Keratinocyte (primary cell): ENCODE measurements at regions not wholly inside any gene's neighbourhood (a gene's known extent, or its start where the extent isn't known, plus 50 kb on each side); places are given as distances from the start of the nearest gene placed in this dataset.

Source experiments
- EZH2 ChIP-seq: IDR thresholded peaks from one replicate; pipeline ENCODE4 v1.6.1; 2012; ENCODE audit warnings: inconsistent platforms, mild to moderate bottlenecking, low read length, moderate library complexity
- TF ChIP-seq, protein P1 (sequence below), 3 experiments: IDR thresholded peaks in 1 of 3; conservative IDR thresholded peaks in 1 of 3; optimal IDR thresholded peaks in 1 of 3; 2 replicates in 2 of 3; 3 replicates in 1 of 3; pipeline versions ENCODE3 to v1.5.1; 2011; ENCODE audit warnings: low read length in 3 of 3, mild to moderate bottlenecking in 3 of 3, moderate library complexity in 2 of 3, control low read depth in 1 of 3, inconsistent platforms in 1 of 3; ENCODE audit not compliant: insufficient read depth in 2 of 3; ENCODE audit errors: extremely low read depth in 1 of 3

DNA sequence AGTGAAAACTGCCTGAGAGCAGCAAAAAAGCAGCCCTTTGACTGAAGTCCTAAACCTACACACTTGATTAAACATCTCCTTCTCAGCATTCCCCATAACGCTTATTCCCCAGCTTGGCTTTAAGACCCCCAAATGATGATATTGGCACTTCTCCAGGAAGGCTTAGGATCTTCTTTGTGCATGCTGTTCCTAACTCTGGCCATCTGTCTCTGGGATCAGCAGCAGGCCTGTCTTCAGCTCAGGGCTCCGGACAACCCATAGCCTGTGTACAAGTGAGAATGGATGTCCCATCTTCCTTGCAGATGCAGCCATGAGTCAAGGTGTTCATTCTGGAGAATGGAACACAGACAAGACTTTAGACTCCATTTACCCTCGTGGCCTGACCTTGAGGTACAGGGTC, 81.6 kb upstream of the TMEM17 start:
- TF ChIP-seq, protein P1, sequence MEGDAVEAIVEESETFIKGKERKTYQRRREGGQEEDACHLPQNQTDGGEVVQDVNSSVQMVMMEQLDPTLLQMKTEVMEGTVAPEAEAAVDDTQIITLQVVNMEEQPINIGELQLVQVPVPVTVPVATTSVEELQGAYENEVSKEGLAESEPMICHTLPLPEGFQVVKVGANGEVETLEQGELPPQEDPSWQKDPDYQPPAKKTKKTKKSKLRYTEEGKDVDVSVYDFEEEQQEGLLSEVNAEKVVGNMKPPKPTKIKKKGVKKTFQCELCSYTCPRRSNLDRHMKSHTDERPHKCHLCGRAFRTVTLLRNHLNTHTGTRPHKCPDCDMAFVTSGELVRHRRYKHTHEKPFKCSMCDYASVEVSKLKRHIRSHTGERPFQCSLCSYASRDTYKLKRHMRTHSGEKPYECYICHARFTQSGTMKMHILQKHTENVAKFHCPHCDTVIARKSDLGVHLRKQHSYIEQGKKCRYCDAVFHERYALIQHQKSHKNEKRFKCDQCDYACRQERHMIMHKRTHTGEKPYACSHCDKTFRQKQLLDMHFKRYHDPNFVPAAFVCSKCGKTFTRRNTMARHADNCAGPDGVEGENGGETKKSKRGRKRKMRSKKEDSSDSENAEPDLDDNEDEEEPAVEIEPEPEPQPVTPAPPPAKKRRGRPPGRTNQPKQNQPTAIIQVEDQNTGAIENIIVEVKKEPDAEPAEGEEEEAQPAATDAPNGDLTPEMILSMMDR (optimal IDR thresholded peaks at IDR 0.05 in 1 of 3, IDR thresholded peaks at IDR 0.05 in 1 of 3, conservative IDR thresholded peaks at IDR 0.05 in 1 of 3; ENCODE audit: extremely low read depth in 1 of 3, insufficient read depth in 2 of 3, low read length in 3 of 3): no peak
- no peak for TF ChIP-seq EZH2
